SK-N-SH (cell line): ENCODE measurements at regions not wholly inside any gene's neighbourhood (a gene's known extent, or its start where the extent isn't known, plus 50 kb on each side); places are given as distances from the start of the nearest gene placed in this dataset.

Source experiments
- CTCF ChIA-PET: fragments of 300-600, 350-600 bp; formaldehyde crosslinking; extraction: SDS; loops from one replicate; lab custom pipeline; 2021; lab: Yijun Ruan, JAX
- POLR2A ChIA-PET: fragments of 350-600 bp; sonication (Branson Sonifier 250); formaldehyde crosslinking; extraction: SDS; loops from one replicate; lab custom pipeline; 2020; ENCODE audit warnings: antibody characterized with exemption, inconsistent platforms; lab: Yijun Ruan, JAX
- DNase-seq: peaks from one replicate; pipeline ENCODE4 v3.0.0; 2012
- H2AFZ ChIP-seq: fragments of 200-600 bp; sonication (generic); 2 replicates; pipeline ENCODE4 v1.8.1; 2016; ENCODE audit warnings: antibody characterized with exemption, mild to moderate bottlenecking, low read depth
- H3F3A ChIP-seq: fragments of 200-600 bp; sonication (generic); replicated peaks from 2 replicates; pipeline ENCODE3; 2016; ENCODE audit warnings: antibody characterized with exemption, mild to moderate bottlenecking; ENCODE audit not compliant: insufficient read depth
- H3K27ac ChIP-seq, 2 experiments: fragments of 200-500 bp in 1 of 2; fragments of 200-600 bp in 1 of 2; sonication (Bioruptor generic) in 1 of 2; sonication (generic), shearing (Covaris generic) in 1 of 2; 2 replicates each; pipeline versions ENCODE4 v1.5.1 to v1.6.1; 2014 to 2016; ENCODE audit warnings: low read depth in 2 of 2, inconsistent platforms in 1 of 2, low read length in 1 of 2, mild to moderate bottlenecking in 1 of 2, mixed read lengths in 1 of 2
- H3K27me3 ChIP-seq: fragments of 200-600 bp; sonication (generic), shearing (Covaris generic); 2 replicates; pipeline ENCODE4 v1.6.1; 2016; ENCODE audit warnings: mixed run types; ENCODE audit not compliant: insufficient read depth
- H3K36me3 ChIP-seq, 2 experiments: fragments of 200-500 bp in 1 of 2; fragments of 200-600 bp in 1 of 2; sonication (Bioruptor generic) in 1 of 2; sonication (generic) in 1 of 2; replicated peaks in 1 of 2; 2 replicates each; pipeline versions ENCODE3 to v1.5.1; 2014 to 2016; ENCODE audit warnings: low read length in 1 of 2, mild to moderate bottlenecking in 1 of 2; ENCODE audit not compliant: insufficient read depth in 2 of 2, control insufficient read depth in 1 of 2
- H3K4me1 ChIP-seq, 2 experiments: fragments of 200-500 bp in 1 of 2; fragments of 200-600 bp in 1 of 2; sonication (Bioruptor generic) in 1 of 2; sonication (generic), shearing (Covaris generic) in 1 of 2; 2 replicates each; pipeline versions ENCODE4 v1.5.1 to v1.6.1; 2014 to 2016; ENCODE audit warnings: low read depth in 1 of 2, low read length in 1 of 2, mixed run types in 1 of 2; ENCODE audit not compliant: insufficient read depth in 2 of 2, control insufficient read depth in 1 of 2
- H3K4me2 ChIP-seq: fragments of 200-600 bp; sonication (generic), shearing (Covaris generic); 2 replicates; pipeline ENCODE4 v1.6.1; 2017; ENCODE audit warnings: mixed run types
- H3K4me3 ChIP-seq, 2 experiments: fragments of 200-500 bp in 1 of 2; fragments of 200-600 bp in 1 of 2; sonication (Bioruptor generic) in 1 of 2; sonication (generic), shearing (Covaris generic) in 1 of 2; 2 replicates each; pipeline versions ENCODE4 v1.5.1 to v1.8.1; 2014 to 2016; ENCODE audit warnings: low read depth in 2 of 2, inconsistent platforms in 1 of 2, low read length in 1 of 2, mild to moderate bottlenecking in 1 of 2, mixed read lengths in 1 of 2, moderate library complexity in 1 of 2
- H3K79me2 ChIP-seq: fragments of 200-600 bp; sonication (generic); 2 replicates; pipeline ENCODE4 v1.8.1; 2017; ENCODE audit warnings: mild to moderate bottlenecking; ENCODE audit not compliant: insufficient read depth
- H3K9ac ChIP-seq: fragments of 200-600 bp; sonication (generic); 2 replicates; pipeline ENCODE4 v1.6.1; 2017; ENCODE audit warnings: mixed run types
- H3K9me2 ChIP-seq: fragments of 200-600 bp; sonication (generic); 2 replicates; pipeline ENCODE4 v1.6.1; 2017; ENCODE audit warnings: mixed run types
- H3K9me3 ChIP-seq: fragments of 200-600 bp; sonication (generic); 2 replicates; pipeline ENCODE4 v1.6.1; 2017; ENCODE audit warnings: mixed run types, mild to moderate bottlenecking, moderate library complexity
- H4K20me1 ChIP-seq: fragments of 200-600 bp; sonication (generic); 2 replicates; pipeline ENCODE4 v1.6.1; 2017; ENCODE audit warnings: mild to moderate bottlenecking, mixed run types; ENCODE audit not compliant: insufficient read depth
- ELF1 ChIP-seq: IDR thresholded peaks from 2 replicates; pipeline ENCODE4 v1.4.0; 2012
- EP300 ChIP-seq, 2 experiments: IDR thresholded peaks; 2 replicates each; pipeline versions ENCODE4 v1.4.0 to v1.6.1; 2012; ENCODE audit warnings: borderline replicate concordance in 1 of 2, low read depth in 1 of 2, low read length in 1 of 2
- FOSL2 ChIP-seq: IDR thresholded peaks from 2 replicates; pipeline ENCODE4 v1.4.0; 2012; ENCODE audit warnings: low read depth, mild to moderate bottlenecking, moderate library complexity, borderline replicate concordance
- FOXM1 ChIP-seq: IDR thresholded peaks from 2 replicates; pipeline ENCODE4 v1.4.0; 2012; ENCODE audit warnings: low read depth, mild to moderate bottlenecking
- GATA2 ChIP-seq: sonication (generic); formaldehyde crosslinking; IDR thresholded peaks from 2 replicates; pipeline ENCODE4 v1.5.0; 2020; ENCODE audit warnings: mild to moderate bottlenecking, missing genetic modification reagents
- IRF3 ChIP-seq: fragments of 150-350 bp; IDR thresholded peaks from 2 replicates; pipeline ENCODE4 v1.6.1; 2016; ENCODE audit warnings: mild to moderate bottlenecking, low read depth, low read length
- MXI1 ChIP-seq: IDR thresholded peaks from 2 replicates; pipeline ENCODE4 v1.6.1; 2012; ENCODE audit warnings: mild to moderate bottlenecking, low read depth, low read length, improper control_type of control experiment
- NFIC ChIP-seq: IDR thresholded peaks from 2 replicates; pipeline ENCODE4 v1.4.0; 2012; ENCODE audit warnings: borderline replicate concordance
- RFX5 ChIP-seq: IDR thresholded peaks from 2 replicates; pipeline ENCODE4 v1.6.1; 2012; ENCODE audit warnings: mild to moderate bottlenecking, improper control_type of control experiment, low read length
- TEAD4 ChIP-seq: IDR thresholded peaks from 2 replicates; pipeline ENCODE4 v1.4.0; 2012; ENCODE audit warnings: mild to moderate bottlenecking, borderline replicate concordance; ENCODE audit not compliant: insufficient read depth
- ZBTB33 ChIP-seq: IDR thresholded peaks from 2 replicates; pipeline ENCODE4 v1.4.0; 2012; ENCODE audit warnings: low read depth, borderline replicate concordance
- WGBS: methylation state at CpG from one replicate; pipeline ENCODE4 v1.1.6; 2017; ENCODE audit warnings: low lambda C conversion rate; 5-methylcytosine and 5-hydroxymethylcytosine counted together

- no peaks in the 10 kb centered on the region for H3F3A ChIP-seq
- H3K36me3 ChIP-seq: no peaks in the 10 kb centered on the region
- no peak for DNase-seq
- WGBS: 17% methylated on average over 2 of the region's 2 CpGs
- no peaks in the 10 kb centered on the region for H4K20me1 ChIP-seq
- H3K9ac ChIP-seq: no peak overlapping the region
- H3K4me2 ChIP-seq: 0 out of 2 replicates have a peak overlapping the region, but pooled peaks have one; percentile 20
- H2AFZ ChIP-seq: peak overlapping the region; percentile 69; the same call in 1 of the 2 replicates
- CTCF ChIA-PET: no interaction called here
- no peak overlapping the region for H3K27ac ChIP-seq
- POLR2A ChIA-PET: no interaction called here
- H3K27me3 ChIP-seq: no peaks in the 10 kb centered on the region
- no peaks in the 10 kb centered on the region for H3K79me2 ChIP-seq
- H3K9me2 ChIP-seq: no peaks in the 10 kb centered on the region
- H3K9me3 ChIP-seq: no peaks in the 10 kb centered on the region
- no peak overlapping the region for H3K4me3 ChIP-seq
- peak; percentile 65 for TF ChIP-seq ELF1
- TF ChIP-seq ZBTB33: no peak
- no peak for TF ChIP-seq FOSL2
- no peaks in the 10 kb centered on the region for H3K4me1 ChIP-seq
These were observed 466.6 kb upstream of the PABPC4L start for GRCh38 chr4:134668237-134668636.

- H3F3A ChIP-seq: no peaks in the 10 kb centered on the region
- no peak overlapping the region for H3K9ac ChIP-seq
- no peak for DNase-seq
- no peaks in the 10 kb centered on the region for H3K4me1 ChIP-seq
- H3K9me3 ChIP-seq: no peaks in the 10 kb centered on the region
- no peak overlapping the region for H2AFZ ChIP-seq
- ChIA-PET POLR2A (no interaction called here), CTCF (no interaction called here)
- no peaks in the 10 kb centered on the region for H4K20me1 ChIP-seq
- no peak overlapping the region for H3K4me3 ChIP-seq
- H3K36me3 ChIP-seq: no peaks in the 10 kb centered on the region
- H3K4me2 ChIP-seq: no peak overlapping the region
- H3K79me2 ChIP-seq: no peaks in the 10 kb centered on the region
- TF ChIP-seq MXI1: no peak
- no peak for TF ChIP-seq EP300 (IDR thresholded peaks at IDR 0.05; ENCODE audit: borderline replicate concordance in 1 of 2, low read depth in 1 of 2, low read length in 1 of 2)
- TF ChIP-seq GATA2 (CRISPR knock-in tag): no peak
- no peak for TF ChIP-seq FOXM1
- TF ChIP-seq IRF3: no peak
- TF ChIP-seq NFIC: no peak
- no peak for TF ChIP-seq RFX5
- TF ChIP-seq TEAD4: no peak
- TF ChIP-seq, all 33 proteins: peak for 0
- Histone ChIP-seq H3K27ac (no peak overlapping the region), H3K9me2 (no peaks in the 10 kb centered on the region), H3K27me3 (no peaks in the 10 kb centered on the region)
- no CpG with 5 or more reads among the region's 4 CpGs for WGBS
These were observed 465.1 kb upstream of the PABPC4L start for GRCh38 chr4:134666640-134667039.
